ENCODE measurements at regions not wholly inside any gene's neighbourhood (a gene's known extent, or its start where the extent isn't known, plus 50 kb on each side); places are given as distances from the start of the nearest gene placed in this dataset.

- H3K27me3 ChIP-seq (ENCODE audit: insufficient read depth, low read length), result no peaks in the 10 kb centered on the region
- H3K36me3 ChIP-seq (ENCODE audit: insufficient read depth, low read length), result no peaks in the 10 kb centered on the region
- H3K4me1 ChIP-seq (ENCODE audit: insufficient read depth, low read length), result no peaks in the 10 kb centered on the region
- no peak overlapping the region for H3K27ac ChIP-seq (ENCODE audit: low read depth, low read length)
- no peak for DNase-seq (ENCODE audit: insufficient read length, low spot score, missing footprints)
- H2AFZ ChIP-seq (ENCODE audit: low read length), result no peak overlapping the region
- no peaks in the 10 kb centered on the region for H3K9me3 ChIP-seq (ENCODE audit: low read depth, low read length)
- no peaks in the 10 kb centered on the region for H3K79me2 ChIP-seq (ENCODE audit: insufficient read depth, low read length)
- no peak overlapping the region for H3K4me3 ChIP-seq (ENCODE audit: insufficient read depth, low read length)
- H3K4me2 ChIP-seq (ENCODE audit: insufficient read depth, low read length), result no peak overlapping the region
- peak; percentile 50 for TF ChIP-seq CTCF (IDR thresholded peaks at IDR 0.05; ENCODE audit: extremely low read depth, low read depth, low read length)
- no peaks in the 10 kb centered on the region for H4K20me1 ChIP-seq (ENCODE audit: insufficient read depth, low read length)
Measured at GRCh38 chr18:53909668-53910067, 314.8 kb downstream of the MBD2 start.

- Histone ChIP-seq H4K20me1 (ENCODE audit: insufficient read depth, low read length) (no peaks in the 10 kb centered on the region), H3K9me3 (ENCODE audit: low read depth, low read length) (no peaks in the 10 kb centered on the region), H3K4me1 (ENCODE audit: insufficient read depth, low read length) (no peaks in the 10 kb centered on the region), H2AFZ (ENCODE audit: low read length) (no peak overlapping the region), H3K79me2 (ENCODE audit: insufficient read depth, low read length) (no peaks in the 10 kb centered on the region), H3K27ac (ENCODE audit: low read depth, low read length) (no peak overlapping the region), H3K36me3 (ENCODE audit: insufficient read depth, low read length) (no peaks in the 10 kb centered on the region), H3K27me3 (ENCODE audit: insufficient read depth, low read length) (no peaks in the 10 kb centered on the region), H3K4me2 (ENCODE audit: insufficient read depth, low read length) (no peak overlapping the region), H3K4me3 (ENCODE audit: insufficient read depth, low read length) (no peak overlapping the region)
- TF ChIP-seq CTCF (IDR thresholded peaks at IDR 0.05; ENCODE audit: extremely low read depth, low read depth, low read length), result no peak
- DNase-seq (ENCODE audit: insufficient read length, low spot score, missing footprints), result no peak
Measured at GRCh38 chr18:53907921-53908320, 316.5 kb downstream of the MBD2 start.

- H3K27me3 ChIP-seq (ENCODE audit: insufficient read depth, low read length), result no peaks in the 10 kb centered on the region
- TF ChIP-seq CTCF (IDR thresholded peaks at IDR 0.05; ENCODE audit: extremely low read depth, low read depth, low read length), result no peak
- no peak overlapping the region for H2AFZ ChIP-seq (ENCODE audit: low read length)
- H3K4me1 ChIP-seq (ENCODE audit: insufficient read depth, low read length), result no peaks in the 10 kb centered on the region
- H3K36me3 ChIP-seq (ENCODE audit: insufficient read depth, low read length), result no peaks in the 10 kb centered on the region
- H3K79me2 ChIP-seq (ENCODE audit: insufficient read depth, low read length), result no peaks in the 10 kb centered on the region
- no peak overlapping the region for H3K4me2 ChIP-seq (ENCODE audit: insufficient read depth, low read length)
- H3K27ac ChIP-seq (ENCODE audit: low read depth, low read length), result no peak overlapping the region
- no peaks in the 10 kb centered on the region for H4K20me1 ChIP-seq (ENCODE audit: insufficient read depth, low read length)
- no peak for DNase-seq (ENCODE audit: insufficient read length, low spot score, missing footprints)
- H3K4me3 ChIP-seq (ENCODE audit: insufficient read depth, low read length), result no peak overlapping the region
- no peaks in the 10 kb centered on the region for H3K9me3 ChIP-seq (ENCODE audit: low read depth, low read length)
Measured at GRCh38 chr18:53906681-53907080, 317.8 kb downstream of the MBD2 start.

GRCh38 chr18:53894675-53895442 is 329.6 kb downstream of the MBD2 start:
- Histone ChIP-seq H3K27me3 (ENCODE audit: insufficient read depth, low read length) (no peaks in the 10 kb centered on the region), H3K79me2 (ENCODE audit: insufficient read depth, low read length) (no peaks in the 10 kb centered on the region), H3K4me3 (ENCODE audit: insufficient read depth, low read length) (no peak overlapping the region), H3K4me2 (ENCODE audit: insufficient read depth, low read length) (no peak overlapping the region), H4K20me1 (ENCODE audit: insufficient read depth, low read length) (no peaks in the 10 kb centered on the region), H2AFZ (ENCODE audit: low read length) (no peak overlapping the region), H3K36me3 (ENCODE audit: insufficient read depth, low read length) (no peaks in the 10 kb centered on the region), H3K4me1 (ENCODE audit: insufficient read depth, low read length) (no peaks in the 10 kb centered on the region), H3K27ac (ENCODE audit: low read depth, low read length) (no peak overlapping the region), H3K9me3 (ENCODE audit: low read depth, low read length) (no peaks in the 10 kb centered on the region)
- no peak for DNase-seq (ENCODE audit: insufficient read length, low spot score, missing footprints)
- TF ChIP-seq CTCF (IDR thresholded peaks at IDR 0.05; ENCODE audit: extremely low read depth, low read depth, low read length), result no peak
